HepG2 (cell line): ENCODE measurements at regions not wholly inside any gene's neighbourhood (a gene's known extent, or its start where the extent isn't known, plus 50 kb on each side); places are given as distances from the start of the nearest gene placed in this dataset.

Experiments used
- ATAC-seq: fragments of 200-7000 bp; cut with Tn5 transposase; 3 replicates; pipeline ENCODE4 v1.9.1; 2020; ENCODE audit warnings: mild to moderate bottlenecking, moderate library complexity
- BruUV-seq: library from RNA; stranded (reverse); fragments of 400-500 nt; replicated peaks from 2 replicates; lab custom pipeline; 2021; lab: Mats Ljungman, UMichigan
- CTCF ChIA-PET: fragments of 300-600 bp; formaldehyde crosslinking; extraction: SDS; loops from one replicate; lab custom pipeline; 2021; ENCODE audit warnings: low total read pairs, inconsistent platforms, low intra/inter-chr PET ratio; lab: Yijun Ruan, JAX
- POLR2A ChIA-PET: fragments of 350-600 bp; sonication (Branson Sonifier 250); formaldehyde crosslinking; loops from one replicate; lab custom pipeline; 2020; ENCODE audit warnings: antibody characterized with exemption, inconsistent platforms; lab: Yijun Ruan, JAX
- DNase-seq: peaks from one replicate; pipeline ENCODE4 v3.0.0-alpha.2; 2015; ENCODE audit warnings: low spot score
- FAIRE-seq: peaks from 3 replicates; lab custom pipeline; 2011; peaks lifted over from hg19 to GRCh38; lab: Jason Lieb, UNC
- H2AFZ ChIP-seq: one replicate; pipeline ENCODE4 v1.6.1; 2011; ENCODE audit warnings: low read length, inconsistent platforms
- H3K27ac ChIP-seq: fragments of 300-600 bp; 3 replicates; pipeline ENCODE4 v1.8.0; 2011; ENCODE audit warnings: mixed run types, mild to moderate bottlenecking, mixed read lengths, low read length, inconsistent platforms; ENCODE audit not compliant: insufficient read depth; ENCODE audit errors: extremely low read length
- H3K27me3 ChIP-seq, 2 experiments: fragments of 200-600 bp in 1 of 2; 2 replicates in 1 of 2; 3 replicates in 1 of 2; pipeline versions ENCODE4 v1.6.0 to v1.8.0; 2011; ENCODE audit warnings: low read length in 2 of 2, mild to moderate bottlenecking in 2 of 2, moderate library complexity in 2 of 2, inconsistent platforms in 1 of 2; ENCODE audit not compliant: insufficient read depth in 2 of 2, control insufficient read depth in 1 of 2
- H3K36me3 ChIP-seq, 2 experiments: fragments of 200-600 bp in 1 of 2; replicated peaks in 1 of 2; 2 replicates in 1 of 2; 3 replicates in 1 of 2; pipeline versions ENCODE4 v1.5.1 to v1.8.0; 2011; ENCODE audit warnings: low read length in 2 of 2, inconsistent platforms in 1 of 2; ENCODE audit not compliant: insufficient read depth in 2 of 2, control insufficient read depth in 1 of 2
- H3K4me1 ChIP-seq: 2 replicates; pipeline ENCODE4 v1.5.1; 2012; ENCODE audit warnings: low read length, inconsistent platforms; ENCODE audit not compliant: insufficient read depth
- H3K4me2 ChIP-seq: 2 replicates; pipeline ENCODE4 v1.6.0; 2011; ENCODE audit warnings: low read depth, low read length, inconsistent platforms
- H3K4me3 ChIP-seq, 3 experiments: fragments of 200-600 bp in 1 of 3; sonication (generic), shearing (Covaris generic) in 1 of 3; replicated peaks in 1 of 3; 2 replicates each; pipeline ENCODE4 v1.5.1; 2011 to 2016; ENCODE audit warnings: low read length in 3 of 3, inconsistent platforms in 2 of 3, low read depth in 2 of 3, mild to moderate bottlenecking in 2 of 3, control low read depth in 1 of 3, mixed read lengths in 1 of 3; ENCODE audit not compliant: insufficient read depth in 1 of 3
- H3K79me2 ChIP-seq: one replicate; pipeline ENCODE4 v1.6.1; 2011; ENCODE audit warnings: low read length, inconsistent platforms; ENCODE audit not compliant: insufficient read depth
- H3K9ac ChIP-seq: 2 replicates; pipeline ENCODE4 v1.6.0; 2011; ENCODE audit warnings: mild to moderate bottlenecking, low read depth, low read length, inconsistent platforms; ENCODE audit not compliant: insufficient read depth
- H3K9me3 ChIP-seq: 2 replicates; pipeline ENCODE4 v1.5.1; 2012; ENCODE audit warnings: mild to moderate bottlenecking, low read length
- H4K20me1 ChIP-seq: 2 replicates; pipeline ENCODE4 v1.6.0; 2011; ENCODE audit warnings: inconsistent platforms, mild to moderate bottlenecking, low read length, moderate library complexity; ENCODE audit not compliant: insufficient read depth
- CHD4 ChIP-seq: fragments of 200-600 bp; sonication (generic); IDR thresholded peaks from 2 replicates; pipeline ENCODE4 v1.7.0; 2017; ENCODE audit warnings: mild to moderate bottlenecking, low read length, borderline replicate concordance
- HMG20A ChIP-seq: IDR thresholded peaks from 2 replicates; pipeline ENCODE4 v1.6.1; 2016; ENCODE audit warnings: borderline replicate concordance
- HOXA5 ChIP-seq: sonication (generic); formaldehyde crosslinking; IDR thresholded peaks from 2 replicates; pipeline ENCODE4 v1.4.0; 2020; ENCODE audit warnings: missing genetic modification reagents
- MXD3 ChIP-seq: IDR thresholded peaks from 2 replicates; pipeline ENCODE4 v1.6.1; 2016; ENCODE audit warnings: mild to moderate bottlenecking, missing biosample characterization, missing genetic modification reagents
- SETDB1 ChIP-seq: sonication (generic); formaldehyde crosslinking; IDR thresholded peaks from 2 replicates; pipeline ENCODE4 v1.5.1; 2020; ENCODE audit warnings: missing genetic modification reagents, mild to moderate bottlenecking, borderline replicate concordance
- SIN3B ChIP-seq: fragments of 150-350 bp; IDR thresholded peaks from 2 replicates; pipeline ENCODE4 v1.6.1; 2014; ENCODE audit warnings: low read length
- SOX13 ChIP-seq, 3 experiments: fragments of 450-650 bp in 1 of 3; sonication (generic) in 1 of 3; formaldehyde crosslinking in 1 of 3; IDR thresholded peaks in 2 of 3; conservative IDR thresholded peaks in 1 of 3; 2 replicates each; pipeline versions ENCODE4 v1.5.0 to v1.6.1; 2016 to 2020; ENCODE audit warnings: antibody characterized with exemption in 1 of 3, mild to moderate bottlenecking in 1 of 3, missing compliant biosample characterization in 1 of 3, missing genetic modification reagents in 1 of 3, moderate library complexity in 1 of 3
- SRSF9 ChIP-seq: fragments of 200-400 bp; formaldehyde crosslinking; IDR thresholded peaks from 2 replicates; pipeline ENCODE4 v1.6.1; 2018; ENCODE audit warnings: borderline replicate concordance, mild to moderate bottlenecking, low read depth, low read length; ENCODE audit not compliant: insufficient read depth, poor library complexity, severe bottlenecking
- YY1 ChIP-seq: IDR thresholded peaks from 2 replicates; pipeline ENCODE4 v1.6.1; 2011; ENCODE audit warnings: low read length, low read depth, moderate library complexity, mild to moderate bottlenecking; ENCODE audit not compliant: insufficient read depth, insufficient replicate concordance
- ZFP36L2 ChIP-seq: sonication (generic); formaldehyde crosslinking; IDR thresholded peaks from 2 replicates; pipeline ENCODE4 v1.4.0; 2020; ENCODE audit warnings: missing genetic modification reagents
- ZNF343 ChIP-seq: sonication (generic); formaldehyde crosslinking; IDR thresholded peaks from 2 replicates; pipeline ENCODE4 v1.4.0; 2020; ENCODE audit warnings: mild to moderate bottlenecking, missing genetic modification reagents
- ZNF383 ChIP-seq: sonication (generic); formaldehyde crosslinking; IDR thresholded peaks from 2 replicates; pipeline ENCODE4 v1.4.0; 2020; ENCODE audit warnings: missing genetic modification reagents, mild to moderate bottlenecking, borderline replicate concordance
- ZNF775 ChIP-seq: sonication (generic); formaldehyde crosslinking; IDR thresholded peaks from 2 replicates; pipeline ENCODE4 v1.4.0; 2020; ENCODE audit warnings: missing genetic modification reagents, mild to moderate bottlenecking, moderate library complexity, borderline replicate concordance
- ZNF792 ChIP-seq: IDR thresholded peaks from 2 replicates; pipeline ENCODE4 v1.6.1; 2016
- ZSCAN31 ChIP-seq: sonication (generic); formaldehyde crosslinking; IDR thresholded peaks from 2 replicates; pipeline ENCODE4 v1.5.0; 2020; ENCODE audit warnings: low read depth, mild to moderate bottlenecking, missing genetic modification reagents
- WGBS: methylation state at CpG from one replicate; pipeline ENCODE4 v1.1.6; 2017; ENCODE audit warnings: low lambda C conversion rate; 5-methylcytosine and 5-hydroxymethylcytosine counted together
- in situ Hi-C: cut with HindIII; loops from 2 replicates; pipeline ENCODE4 v1.10.0; 2017; ENCODE audit warnings: low pct_unique_long_range_greater_than_20kb; ENCODE audit not compliant: extremely low pct_ligation_motif_present
- intact Hi-C: fragments of 100-400 bp; cut with micrococcal nuclease; formaldehyde crosslinking; loops from one replicate; pipeline ENCODE4 v1.10.0; 2022; ENCODE audit not compliant: unreplicated experiment
- TF ChIP-seq, protein P1 (sequence below): sonication (generic); formaldehyde crosslinking; IDR thresholded peaks from 2 replicates; pipeline ENCODE4 v1.4.0; 2020; ENCODE audit warnings: low read depth, mild to moderate bottlenecking, missing genetic modification reagents
- TF ChIP-seq, protein P2 (sequence below): IDR thresholded peaks from 2 replicates; pipeline ENCODE4 v1.6.1; 2016; ENCODE audit warnings: missing genetic modification reagents, missing compliant biosample characterization

- no peak overlapping the region for H3K4me2 ChIP-seq
- in situ Hi-C loops (no loop called here), intact Hi-C loops (no loop called here)
- FAIRE-seq (no peak), DNase-seq (no peak), ATAC-seq (no peak)
- H3K36me3 ChIP-seq: no peaks in the 10 kb centered on the region
- H2AFZ ChIP-seq: no peak overlapping the region
- CTCF ChIA-PET: no interaction called here
- no TSS peak for BruUV-seq
- peaks cover 12% of the 10 kb centered on the region for H3K4me1 ChIP-seq
- H4K20me1 ChIP-seq: no peaks in the 10 kb centered on the region
- no peak overlapping the region for H3K27ac ChIP-seq
- POLR2A ChIA-PET: no interaction called here
- H3K4me3 ChIP-seq: no peak overlapping the region
- WGBS: 51% methylated on average over 3 of the region's 3 CpGs
- H3K9me3 ChIP-seq: no peaks in the 10 kb centered on the region
- peaks cover 0 to 13% of the 10 kb centered on the region in 2 experiments; a peak in 1 of 5 replicates for H3K27me3 ChIP-seq
- H3K9ac ChIP-seq: no peak overlapping the region
- no peaks in the 10 kb centered on the region for H3K79me2 ChIP-seq
- TF ChIP-seq, protein P1, sequence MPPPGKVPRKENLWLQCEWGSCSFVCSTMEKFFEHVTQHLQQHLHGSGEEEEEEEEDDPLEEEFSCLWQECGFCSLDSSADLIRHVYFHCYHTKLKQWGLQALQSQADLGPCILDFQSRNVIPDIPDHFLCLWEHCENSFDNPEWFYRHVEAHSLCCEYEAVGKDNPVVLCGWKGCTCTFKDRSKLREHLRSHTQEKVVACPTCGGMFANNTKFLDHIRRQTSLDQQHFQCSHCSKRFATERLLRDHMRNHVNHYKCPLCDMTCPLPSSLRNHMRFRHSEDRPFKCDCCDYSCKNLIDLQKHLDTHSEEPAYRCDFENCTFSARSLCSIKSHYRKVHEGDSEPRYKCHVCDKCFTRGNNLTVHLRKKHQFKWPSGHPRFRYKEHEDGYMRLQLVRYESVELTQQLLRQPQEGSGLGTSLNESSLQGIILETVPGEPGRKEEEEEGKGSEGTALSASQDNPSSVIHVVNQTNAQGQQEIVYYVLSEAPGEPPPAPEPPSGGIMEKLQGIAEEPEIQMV (CRISPR knock-in tag): no peak
- TF ChIP-seq SOX13 (IDR thresholded peaks at IDR 0.05) (no peak), SOX13 (CRISPR knock-in tag; conservative IDR thresholded peaks at IDR 0.05 in 1 of 2, IDR thresholded peaks at IDR 0.05 in 1 of 2) (no peak), CHD4 (no peak), SETDB1 (no peak), ZNF792 (CRISPR knock-in tag) (no peak), ZNF775 (CRISPR knock-in tag) (no peak), HMG20A (CRISPR knock-in tag) (no peak), ZNF383 (no peak), ZNF343 (CRISPR knock-in tag) (no peak), MXD3 (CRISPR knock-in tag) (no peak), YY1 (no peak), SIN3B (no peak), ZSCAN31 (no peak), HOXA5 (no peak), ZFP36L2 (CRISPR knock-in tag) (no peak), SRSF9 (no peak)
- TF ChIP-seq, protein P2, sequence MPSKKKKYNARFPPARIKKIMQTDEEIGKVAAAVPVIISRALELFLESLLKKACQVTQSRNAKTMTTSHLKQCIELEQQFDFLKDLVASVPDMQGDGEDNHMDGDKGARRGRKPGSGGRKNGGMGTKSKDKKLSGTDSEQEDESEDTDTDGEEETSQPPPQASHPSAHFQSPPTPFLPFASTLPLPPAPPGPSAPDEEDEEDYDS (CRISPR knock-in tag): no peak
These were observed 96.9 kb upstream of the NEDD4L start for GRCh38 chr18:57947117-57947516.
